Astrocyte of the spinal cord (primary cell): ENCODE measurements at regions not wholly inside any gene's neighbourhood (a gene's known extent, or its start where the extent isn't known, plus 50 kb on each side); places are given as distances from the start of the nearest gene placed in this dataset.

Experiments used
- DNase-seq: peaks from one replicate; pipeline ENCODE4 v3.0.0; 2011; ENCODE audit warnings: low read depth, low spot score
- H3K4me3 ChIP-seq: 2 replicates; pipeline ENCODE4 v1.5.1; 2011; ENCODE audit warnings: low read depth, mild to moderate bottlenecking, low read length, moderate library complexity
- in situ Hi-C: cut with HindIII; loops from 2 replicates; pipeline ENCODE4 v1.10.0; 2017; ENCODE audit warnings: low sequenced_read_pairs
- TF ChIP-seq, protein P1 (sequence below): IDR thresholded peaks from 2 replicates; pipeline ENCODE4 v1.5.1; 2012; ENCODE audit warnings: low read depth, mild to moderate bottlenecking, low read length, inconsistent platforms

DNA sequence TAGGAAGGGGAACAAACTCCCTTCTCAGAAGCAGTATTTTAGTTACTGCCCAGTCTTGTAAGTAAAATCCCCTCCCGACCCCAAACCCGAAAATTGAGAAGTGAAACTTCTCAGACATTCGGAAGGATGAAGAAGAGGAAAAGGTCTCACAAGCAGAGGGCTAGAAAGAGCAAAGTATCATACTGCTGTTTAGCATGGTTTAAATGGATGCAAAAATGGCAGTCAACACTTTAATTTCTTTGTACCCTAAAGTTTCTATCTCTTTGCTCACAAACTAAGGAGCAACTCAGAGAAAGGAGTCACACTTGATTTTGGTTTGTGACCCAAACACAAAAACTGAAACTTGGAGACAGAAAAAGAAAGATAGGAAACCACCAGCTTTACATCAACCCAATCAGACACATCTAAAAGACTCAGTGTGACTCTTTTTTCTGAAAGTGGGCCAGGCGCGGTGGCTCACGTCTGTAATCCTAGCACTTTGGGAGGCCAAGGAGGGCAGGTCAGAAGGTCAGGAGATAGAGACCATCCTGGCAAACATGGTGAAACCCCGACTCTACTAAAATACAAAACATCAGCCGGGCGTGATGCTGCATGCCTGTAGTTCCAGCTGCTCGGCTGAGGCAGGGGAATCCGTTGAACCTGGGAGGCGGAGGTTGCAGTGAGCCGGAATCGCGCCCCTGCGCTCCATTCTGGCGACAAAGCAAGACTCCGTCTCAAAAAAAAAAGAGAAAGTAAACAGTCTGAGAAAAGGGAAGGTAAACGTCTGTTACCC is 63.2 kb upstream of the ATP11B start:
- H3K4me3 ChIP-seq = no peak overlapping the region
- DNase-seq = no peak
- TF ChIP-seq, protein P1, sequence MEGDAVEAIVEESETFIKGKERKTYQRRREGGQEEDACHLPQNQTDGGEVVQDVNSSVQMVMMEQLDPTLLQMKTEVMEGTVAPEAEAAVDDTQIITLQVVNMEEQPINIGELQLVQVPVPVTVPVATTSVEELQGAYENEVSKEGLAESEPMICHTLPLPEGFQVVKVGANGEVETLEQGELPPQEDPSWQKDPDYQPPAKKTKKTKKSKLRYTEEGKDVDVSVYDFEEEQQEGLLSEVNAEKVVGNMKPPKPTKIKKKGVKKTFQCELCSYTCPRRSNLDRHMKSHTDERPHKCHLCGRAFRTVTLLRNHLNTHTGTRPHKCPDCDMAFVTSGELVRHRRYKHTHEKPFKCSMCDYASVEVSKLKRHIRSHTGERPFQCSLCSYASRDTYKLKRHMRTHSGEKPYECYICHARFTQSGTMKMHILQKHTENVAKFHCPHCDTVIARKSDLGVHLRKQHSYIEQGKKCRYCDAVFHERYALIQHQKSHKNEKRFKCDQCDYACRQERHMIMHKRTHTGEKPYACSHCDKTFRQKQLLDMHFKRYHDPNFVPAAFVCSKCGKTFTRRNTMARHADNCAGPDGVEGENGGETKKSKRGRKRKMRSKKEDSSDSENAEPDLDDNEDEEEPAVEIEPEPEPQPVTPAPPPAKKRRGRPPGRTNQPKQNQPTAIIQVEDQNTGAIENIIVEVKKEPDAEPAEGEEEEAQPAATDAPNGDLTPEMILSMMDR = no peak
- in situ Hi-C loops = no loop called here

GRCh38 chr3:182730675-182731042 is 62.6 kb upstream of the ATP11B start:
- in situ Hi-C loops = no loop called here
- TF ChIP-seq, protein P1 = no peak
- no peak for DNase-seq
- H3K4me3 ChIP-seq = no peak overlapping the region

DNA sequence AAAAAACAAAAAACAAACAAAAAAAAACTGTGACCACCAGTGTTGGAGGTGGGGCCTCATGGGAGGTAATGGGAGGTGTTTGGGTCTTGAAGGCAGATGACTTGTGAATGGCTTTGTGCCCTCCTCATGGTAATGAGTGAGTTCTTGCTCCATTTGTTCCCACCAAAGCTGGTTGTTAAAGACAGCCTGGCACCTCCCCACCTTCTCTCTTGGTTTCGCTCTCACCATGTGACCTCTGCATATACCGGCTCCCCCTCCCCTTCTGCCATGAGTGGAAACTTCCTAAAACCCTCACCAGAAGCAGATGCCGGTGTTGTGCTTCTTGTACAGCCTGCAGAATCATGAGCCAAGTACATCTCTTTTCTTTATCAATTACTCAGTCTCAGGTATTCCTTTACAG is 61.5 kb upstream of the ATP11B start:
- no peak for DNase-seq
- in situ Hi-C loops = no loop called here
- TF ChIP-seq, protein P1 = no peak
- H3K4me3 ChIP-seq = no peak overlapping the region

DNA sequence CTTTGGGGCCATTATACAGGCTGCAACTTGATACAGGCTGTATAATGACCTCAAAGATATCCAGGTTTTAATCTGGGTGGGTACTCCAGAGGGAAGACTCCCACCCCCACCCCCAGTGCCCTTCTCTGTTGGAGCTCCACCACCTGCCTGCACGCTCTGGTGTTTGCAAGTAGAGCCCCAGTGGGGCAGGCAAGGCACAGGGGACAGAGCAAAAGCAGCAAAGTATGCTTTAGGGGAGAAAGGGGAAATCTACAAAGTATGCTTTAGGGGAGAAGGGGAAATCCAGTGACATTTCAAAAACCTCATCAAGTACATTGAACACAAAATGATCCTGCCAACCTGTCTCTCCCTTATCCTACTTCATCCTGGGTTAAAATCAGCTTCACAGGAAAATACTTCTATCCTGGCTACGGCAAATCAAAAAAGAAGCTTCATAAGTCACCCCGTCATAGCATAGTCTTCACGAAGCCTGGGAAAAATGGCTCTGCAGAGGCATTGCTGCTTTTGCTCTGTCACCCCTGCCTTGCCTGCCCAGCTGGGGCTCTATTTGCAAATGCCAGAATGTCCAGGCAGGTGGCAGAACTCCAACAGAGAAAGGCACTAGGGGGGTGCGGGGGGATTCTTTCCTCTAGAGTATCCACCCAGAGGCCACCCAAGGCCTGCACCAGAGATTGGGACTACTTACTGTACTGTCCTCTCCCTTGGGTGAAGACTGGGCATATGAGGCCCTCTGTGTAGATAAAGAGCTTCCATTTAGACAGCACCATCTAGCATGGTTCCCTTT is 60.9 kb upstream of the ATP11B start:
- H3K4me3 ChIP-seq = no peak overlapping the region
- in situ Hi-C loops = no loop called here
- DNase-seq = no peak
- TF ChIP-seq, protein P1 = no peak

GRCh38 chr3:182735672-182736071 is 57.6 kb upstream of the ATP11B start:
- DNase-seq = no peak
- TF ChIP-seq, protein P1 = no peak
- in situ Hi-C loops = no loop called here
- no peak overlapping the region for H3K4me3 ChIP-seq

DNA sequence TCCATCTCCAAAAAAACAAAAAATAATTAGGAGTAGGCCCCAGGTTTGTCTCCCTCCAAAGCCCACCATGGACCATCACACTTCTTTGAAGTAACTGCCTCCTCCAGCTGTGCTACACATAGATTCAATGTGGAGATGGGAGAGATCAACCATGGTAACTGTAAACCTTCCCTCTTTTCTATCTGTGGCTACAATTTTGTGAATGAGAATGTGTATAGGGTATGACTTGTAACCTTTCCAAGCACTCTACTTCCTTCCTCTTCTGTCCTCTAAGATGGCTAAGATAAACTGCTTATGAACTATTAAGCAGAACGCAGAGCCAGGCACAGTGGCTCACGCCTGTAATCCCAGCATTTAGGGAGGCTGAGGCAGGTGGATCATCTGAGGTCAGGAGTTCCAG is 55.5 kb upstream of the ATP11B start:
- TF ChIP-seq, protein P1 = no peak
- in situ Hi-C loops = no loop called here
- H3K4me3 ChIP-seq = no peak overlapping the region
- DNase-seq = no peak
